Kidney glomerular epithelial cell (primary cell): ENCODE measurements at regions not wholly inside any gene's neighbourhood (a gene's known extent, or its start where the extent isn't known, plus 50 kb on each side); places are given as distances from the start of the nearest gene placed in this dataset.
"Not testable (repeated sequence)": the region's sequence is repeated elsewhere in the genome, so short reads cannot be mapped to it uniquely, and the experiment has no call there.

Experiments
- DNase-seq: peaks from one replicate; lab custom pipeline; 2025; lab: John Stamatoyannopoulos, UW

DNA sequence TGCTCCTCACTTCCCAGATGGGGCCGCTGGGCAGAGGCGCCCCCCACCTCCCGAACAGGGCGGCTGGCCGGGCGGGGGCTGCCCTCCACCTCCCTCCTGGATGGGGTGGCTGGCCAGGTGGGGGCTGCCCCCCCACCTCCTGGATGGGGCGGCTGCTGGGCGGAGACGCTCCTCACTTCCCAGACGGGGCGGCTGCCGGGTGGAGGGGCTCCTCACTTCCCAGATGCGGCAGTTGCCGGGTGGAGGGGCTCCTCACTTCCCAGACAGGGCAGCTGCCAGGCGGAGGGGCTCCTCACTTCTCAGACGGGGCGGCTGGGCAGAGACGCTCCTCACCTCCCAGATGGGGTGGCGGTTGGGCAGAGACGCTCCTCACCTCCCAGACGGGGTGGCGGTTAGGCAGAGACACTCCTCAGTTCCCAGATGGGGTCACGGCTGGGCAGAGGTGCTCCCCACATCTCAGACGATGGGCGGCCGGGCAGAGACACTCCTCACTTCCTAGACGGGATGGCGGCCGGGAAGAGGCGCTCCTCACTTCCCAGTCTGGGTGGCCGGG, 428.8 kb downstream of the FGF13 start:
- not testable (repeated sequence) for DNase-seq

DNA sequence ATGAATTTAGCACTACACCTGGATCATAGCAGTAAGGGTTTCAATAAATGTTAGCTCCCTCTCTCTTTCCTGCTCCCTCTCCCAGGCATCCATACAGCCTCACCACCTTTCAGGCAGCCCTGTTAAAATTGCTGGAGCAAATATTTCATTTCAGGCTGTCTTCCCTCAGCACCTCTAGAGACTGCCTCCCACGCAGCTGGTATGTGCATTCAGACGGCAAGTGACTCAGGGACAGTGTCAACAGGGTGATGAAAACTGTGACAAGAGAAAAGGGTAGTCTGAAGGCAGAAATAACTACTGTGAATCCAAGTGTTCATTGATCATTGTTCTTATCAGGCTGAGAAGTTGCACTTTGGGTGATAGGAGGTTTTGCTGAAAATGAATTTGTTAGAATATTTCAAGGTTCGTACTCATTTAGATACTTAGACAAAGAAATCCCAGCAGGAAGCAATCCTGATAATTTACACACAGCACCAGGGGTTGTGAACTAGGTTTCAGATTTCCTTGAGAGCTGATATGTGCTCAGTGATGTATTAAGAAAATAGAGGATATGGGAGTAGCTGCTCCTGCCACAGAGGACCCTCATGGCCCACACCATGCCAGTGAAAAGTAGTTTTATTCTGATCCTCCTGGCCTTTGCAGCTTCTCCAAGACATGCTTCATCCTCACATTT, 424.2 kb downstream of the FGF13 start:
- no peak for DNase-seq

DNA sequence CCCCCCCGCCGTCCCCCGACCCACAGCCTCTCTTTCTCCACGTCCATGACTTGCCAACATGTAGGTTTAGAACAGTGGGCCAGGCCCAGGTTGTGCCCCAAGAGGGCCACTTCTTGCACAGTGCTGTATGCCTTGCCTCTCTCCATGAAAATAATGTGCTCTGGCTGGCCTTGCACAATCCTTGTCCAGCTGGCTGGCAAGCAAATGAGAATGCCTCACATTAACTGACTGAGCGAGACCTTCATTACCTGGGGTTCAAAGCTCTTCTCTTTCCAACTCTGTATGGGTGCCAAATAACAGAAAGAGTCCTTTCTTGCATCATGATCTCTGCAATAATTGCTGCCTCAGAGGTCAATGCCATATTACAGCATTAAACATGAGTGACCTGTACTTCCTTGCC, 416.6 kb downstream of the FGF13 start:
- DNase-seq, result no peak

DNA sequence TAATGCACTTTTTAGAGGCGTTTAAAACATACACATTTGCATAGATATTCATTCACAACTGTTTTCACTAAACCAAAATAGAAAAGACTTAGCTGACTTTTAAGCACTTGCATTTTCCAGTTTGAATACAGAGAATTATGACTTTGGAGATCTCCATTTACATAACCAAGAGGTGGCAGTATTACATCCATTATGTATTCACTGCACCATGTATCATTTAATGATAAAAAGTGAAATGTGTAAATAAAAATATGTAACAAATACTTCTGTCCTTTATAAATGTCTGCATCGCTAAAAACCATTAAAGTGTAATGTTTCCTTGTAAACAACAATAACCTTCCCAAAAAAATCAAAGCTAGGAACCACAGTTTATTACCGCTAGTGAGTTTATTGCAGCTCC, 413.2 kb downstream of the FGF13 start:
- DNase-seq, result no peak

DNA sequence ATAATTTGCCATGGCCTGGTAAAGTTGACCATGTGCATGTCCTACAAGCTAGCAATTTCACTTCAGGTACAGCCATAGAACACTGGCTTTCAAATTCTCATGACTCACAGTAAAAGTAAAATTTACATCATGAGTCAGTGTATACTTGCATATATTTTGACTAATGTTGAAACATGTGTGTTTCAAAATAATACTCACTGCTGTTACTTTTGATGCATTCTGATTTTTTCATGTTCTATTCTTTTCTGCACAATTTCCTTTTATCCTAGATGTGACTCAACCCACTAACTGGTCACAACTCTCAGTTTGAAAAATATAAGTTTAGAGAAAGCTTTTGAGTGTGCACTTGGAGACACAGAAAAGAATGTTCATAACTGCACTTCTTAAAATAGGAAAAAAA, 365.7 kb downstream of the FGF13 start:
- DNase-seq, result no peak

DNA sequence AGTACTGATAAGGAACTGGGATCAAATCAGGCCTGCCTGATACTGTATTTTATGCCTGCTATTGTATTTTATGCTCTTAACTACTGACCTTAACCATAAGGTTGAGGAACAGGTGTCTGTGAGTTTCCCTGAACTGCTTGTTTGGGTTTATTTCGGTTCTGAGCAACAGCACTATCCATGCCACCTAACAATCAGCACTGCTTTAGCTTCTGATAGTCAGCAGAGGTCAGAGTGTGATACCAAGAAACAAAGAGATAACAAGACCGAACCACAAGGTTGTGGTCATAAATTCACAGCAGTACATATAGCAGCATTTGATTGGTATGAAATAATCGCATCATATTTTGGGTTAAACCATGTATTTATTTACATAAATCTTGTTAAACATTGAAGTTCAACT, 362.2 kb downstream of the FGF13 start:
- no peak for DNase-seq

DNA sequence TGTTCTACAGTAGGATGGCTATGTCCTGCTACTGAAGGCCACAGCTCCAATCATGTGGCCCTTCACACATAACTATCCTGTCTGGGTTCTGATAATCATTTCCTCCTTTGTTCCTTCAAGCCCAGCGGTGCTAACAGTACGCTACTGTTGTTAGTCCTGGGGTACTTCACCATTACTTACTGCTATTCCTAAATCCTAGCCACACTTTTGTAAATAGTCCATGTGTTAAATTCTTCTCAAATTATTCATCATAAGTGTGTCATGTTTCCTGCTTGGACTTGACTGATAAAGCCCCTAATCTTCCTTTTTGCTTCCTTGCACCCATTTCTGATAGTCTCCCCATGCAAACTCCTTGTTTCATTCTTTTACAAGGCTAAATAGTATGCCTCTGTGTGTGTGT, 332.6 kb downstream of the FGF13 start:
- no peak for DNase-seq

DNA sequence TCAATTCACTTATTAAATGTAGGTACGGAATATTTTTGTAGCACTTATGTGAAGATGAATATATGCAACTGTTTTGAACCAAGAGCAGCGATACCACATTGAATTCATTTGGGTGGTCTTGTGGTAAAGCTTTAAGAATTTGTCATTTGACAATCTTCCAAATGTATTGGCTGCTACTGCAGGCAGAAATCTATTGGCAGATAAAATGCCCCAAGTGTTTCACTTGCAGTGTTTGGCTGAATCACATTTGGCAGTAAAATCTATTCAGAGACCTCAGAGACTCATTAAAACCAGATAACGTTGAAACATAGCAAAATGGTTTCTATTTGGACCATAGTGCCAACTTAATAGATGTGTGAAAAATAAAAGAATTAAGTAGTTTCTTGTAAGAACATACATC, 303.4 kb downstream of the FGF13 start:
- DNase-seq, result no peak

DNA sequence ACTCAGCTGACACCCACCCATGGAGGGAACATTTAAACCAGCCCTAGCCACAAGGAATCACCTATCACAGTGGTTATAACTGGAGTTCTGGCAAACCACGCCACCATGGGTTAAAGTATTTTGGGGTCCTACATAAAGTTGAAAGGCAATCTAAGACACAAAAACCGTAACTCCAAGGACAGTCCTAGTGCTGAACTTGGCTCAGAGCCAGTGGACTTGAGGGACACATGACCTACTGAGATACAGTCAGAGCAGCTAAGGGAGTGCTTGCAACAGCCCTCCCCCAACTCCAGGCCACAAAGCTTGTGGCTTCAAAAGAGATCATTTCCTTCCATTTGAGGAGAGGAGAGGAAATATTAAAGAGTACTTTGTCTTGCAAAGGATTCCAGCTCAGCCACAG, 300.5 kb downstream of the FGF13 start:
- DNase-seq, result no peak
